Activated CD4-positive, alpha-beta T cell treated with anti-CD3 and anti-CD28 coated beads, Interleukin-2, amount 50 U/mL, for 4 hours (primary cell): ENCODE measurements at regions not wholly inside any gene's neighbourhood (a gene's known extent, or its start where the extent isn't known, plus 50 kb on each side); places are given as distances from the start of the nearest gene placed in this dataset.

Experiments
- DNase-seq, 2 experiments: peaks; one replicate each; pipeline ENCODE4 v3.0.0-alpha.2; 2020

GRCh38 chr6:6704103-6705060 lies 115.9 kb downstream of the LY86 start:
- DNase-seq = no peak

GRCh38 chr6:6705061-6705425 lies 116.5 kb downstream of the LY86 start:
- DNase-seq = no peak

- DNase-seq = no peak
Observed at GRCh38 chr6:6705915-6706675, 117.6 kb downstream of the LY86 start.

GRCh38 chr6:6707143-6707542 lies 118.6 kb downstream of the LY86 start:
- no peak for DNase-seq

GRCh38 chr6:6709106-6709505 lies 120.6 kb downstream of the LY86 start:
- no peak for DNase-seq

GRCh38 chr6:6711031-6711785 lies 122.7 kb downstream of the LY86 start:
- DNase-seq = no peak

- DNase-seq = no peak
Observed at GRCh38 chr6:6711832-6712448, 123.4 kb downstream of the LY86 start.

GRCh38 chr6:6712449-6713403 lies 124.2 kb downstream of the LY86 start:
- no peak for DNase-seq

- DNase-seq = no peak
Observed at GRCh38 chr6:6713657-6714056, 125.1 kb downstream of the LY86 start.

- no peak for DNase-seq
Observed at GRCh38 chr6:6714118-6714897, 125.8 kb downstream of the LY86 start.

GRCh38 chr6:6714953-6715352 lies 126.4 kb downstream of the LY86 start:
- no peak for DNase-seq

GRCh38 chr6:6715465-6715864 lies 126.9 kb downstream of the LY86 start:
- no peak for DNase-seq

GRCh38 chr6:6716998-6717763 lies 128.7 kb downstream of the LY86 start:
- no peak for DNase-seq

GRCh38 chr6:6717953-6718352 lies 129.4 kb downstream of the LY86 start:
- DNase-seq = no peak

- DNase-seq = no peak
Observed at GRCh38 chr6:6721606-6722005, 133.1 kb downstream of the LY86 start.

GRCh38 chr6:6722195-6722594 lies 133.7 kb downstream of the LY86 start:
- no peak for DNase-seq

GRCh38 chr6:6723361-6723760 lies 134.8 kb downstream of the LY86 start:
- no peak for DNase-seq

- DNase-seq = no peak
Observed at GRCh38 chr6:6723921-6724538, 135.5 kb downstream of the LY86 start.
